ENCODE measurements at regions not wholly inside any gene's neighbourhood (a gene's known extent, or its start where the extent isn't known, plus 50 kb on each side); places are given as distances from the start of the nearest gene placed in this dataset.

- no peak for DNase-seq
These were observed 2117.6 kb downstream of the MAT2B start for GRCh38 chr5:165622864-165623536.

DNA sequence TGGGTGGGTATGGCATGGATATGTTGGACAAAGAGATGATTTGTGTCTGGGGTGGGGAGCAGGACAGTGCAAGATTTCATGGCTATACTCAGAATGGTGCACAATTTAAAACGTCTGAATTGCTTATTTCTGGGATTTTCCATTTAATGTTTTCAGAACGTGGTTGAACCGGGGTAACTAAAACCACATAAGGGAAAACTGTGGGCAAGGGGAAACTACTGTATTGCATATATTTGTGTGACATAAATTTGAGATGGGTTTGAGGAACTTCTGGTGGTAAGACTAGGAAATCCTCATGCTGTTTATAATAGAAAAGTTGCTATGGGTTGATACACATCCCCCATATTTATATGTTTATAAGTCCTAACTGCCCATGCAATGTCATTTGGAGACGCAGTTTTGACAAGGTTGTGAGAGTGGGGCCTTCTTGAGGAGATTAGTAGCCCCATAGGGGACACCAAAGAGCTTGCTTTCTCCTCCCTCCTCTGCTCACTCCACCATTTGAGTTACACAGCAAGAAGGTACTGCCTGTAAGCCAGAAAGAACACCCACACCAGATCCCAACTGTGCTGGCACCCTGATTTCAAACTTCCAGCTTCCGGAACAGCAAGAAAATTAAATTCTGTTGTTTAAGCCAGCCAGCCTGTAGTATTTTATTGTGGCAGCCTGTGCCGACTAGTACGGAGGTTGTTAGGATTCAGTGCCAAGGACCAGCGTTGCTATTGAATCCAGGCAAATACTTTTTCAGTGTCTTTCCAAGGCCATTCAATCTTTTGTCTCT is 2118.9 kb downstream of the MAT2B start:
- DNase-seq: no peak

DNA sequence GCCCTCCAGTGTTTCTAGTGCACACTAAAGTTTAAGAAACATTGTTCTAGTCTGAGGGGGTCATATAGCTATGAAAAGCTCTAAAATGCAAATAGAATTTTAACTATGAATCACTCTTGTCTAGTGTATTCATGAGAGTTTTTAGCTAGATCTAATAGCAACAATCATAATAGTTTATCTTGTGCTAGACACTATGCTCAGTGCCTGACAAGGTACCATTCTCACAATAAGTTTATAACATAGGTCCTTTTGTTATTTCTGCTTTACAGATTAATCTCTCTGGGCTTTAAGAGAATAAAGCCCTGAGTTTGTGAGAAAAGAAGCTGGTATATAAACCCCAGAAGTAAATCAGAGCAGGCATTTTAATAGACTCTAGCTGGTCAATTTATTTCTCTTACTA is 2120.7 kb downstream of the MAT2B start:
- DNase-seq: no peak

DNA sequence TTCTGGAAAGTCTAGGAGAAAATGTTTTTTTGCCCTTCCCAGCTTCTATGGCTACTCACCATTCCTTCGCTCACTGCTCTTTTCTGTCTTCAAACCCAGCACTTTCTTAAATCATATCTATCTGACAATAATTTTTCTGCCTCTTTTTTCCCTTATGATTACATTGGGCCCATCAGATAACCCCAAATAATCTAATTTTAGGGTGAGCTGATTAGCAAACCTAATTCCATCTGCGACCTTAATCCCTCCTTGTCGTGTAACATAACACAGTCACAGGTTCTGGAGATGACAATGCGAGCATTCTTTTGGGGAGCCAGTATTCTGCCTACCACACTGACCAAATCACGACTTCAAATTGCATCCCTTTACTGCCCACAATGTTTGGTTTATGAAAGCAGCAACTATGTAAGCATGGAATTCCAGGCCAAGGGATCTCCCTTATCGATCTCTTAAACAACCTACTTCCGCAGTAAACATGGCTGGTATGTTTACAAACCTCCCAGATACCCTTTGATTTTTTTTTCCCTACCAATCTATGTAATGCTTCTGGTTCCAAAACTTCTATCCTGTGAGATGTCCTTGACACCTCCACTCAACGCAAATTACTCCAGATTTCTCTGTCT is 2122.2 kb downstream of the MAT2B start:
- DNase-seq: no peak

- DNase-seq: peak; percentile 41 to 85
These were observed 2124.9 kb downstream of the MAT2B start for GRCh38 chr5:165630261-165630778.

DNA sequence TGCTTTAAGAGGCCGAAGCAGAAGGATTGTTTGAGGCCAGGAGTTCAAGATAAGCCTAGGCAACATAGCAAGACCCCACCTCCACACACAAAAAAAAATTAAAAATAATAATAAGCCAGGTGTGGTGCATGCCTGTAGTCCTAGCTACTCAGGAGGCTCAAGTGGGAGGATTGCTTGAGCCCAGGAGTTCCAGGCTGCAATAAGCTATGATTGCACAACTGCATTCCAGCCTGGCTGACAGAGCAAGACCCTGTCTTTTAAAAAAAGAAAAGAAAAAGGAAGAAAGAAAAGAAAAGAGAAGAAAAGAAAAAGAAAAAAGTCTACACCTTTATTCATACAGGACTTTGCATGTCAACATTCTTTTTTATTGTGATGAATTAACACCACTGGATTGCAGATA is 2125.8 kb downstream of the MAT2B start:
- no peak for DNase-seq

DNA sequence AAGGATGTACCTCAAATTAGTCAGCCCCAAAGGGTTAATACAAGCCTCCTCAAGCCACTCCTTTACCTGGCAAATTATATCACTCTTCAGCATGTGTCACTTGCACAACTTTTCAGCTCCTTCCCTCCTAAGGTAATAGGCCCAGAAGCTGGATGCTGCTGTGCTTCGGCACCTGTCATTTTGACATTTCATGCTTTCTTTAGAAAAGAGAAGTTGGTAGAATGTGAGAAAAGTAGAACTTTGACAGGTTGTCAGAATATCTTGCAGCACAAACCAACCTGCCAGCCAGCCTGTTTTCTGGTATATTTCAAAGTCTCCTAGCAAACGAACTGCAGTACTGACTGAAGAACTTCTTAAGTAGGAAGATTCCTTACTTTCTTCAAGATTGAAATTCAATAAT is 2136.9 kb downstream of the MAT2B start:
- no peak for DNase-seq

GRCh38 chr5:165665735-165666400 is 2160.4 kb downstream of the MAT2B start:
- DNase-seq: no peak

GRCh38 chr5:165673499-165673898 is 2168.1 kb downstream of the MAT2B start:
- DNase-seq: no peak

- DNase-seq: no peak
These were observed 2190.4 kb downstream of the MAT2B start for GRCh38 chr5:165695796-165696195.

DNA sequence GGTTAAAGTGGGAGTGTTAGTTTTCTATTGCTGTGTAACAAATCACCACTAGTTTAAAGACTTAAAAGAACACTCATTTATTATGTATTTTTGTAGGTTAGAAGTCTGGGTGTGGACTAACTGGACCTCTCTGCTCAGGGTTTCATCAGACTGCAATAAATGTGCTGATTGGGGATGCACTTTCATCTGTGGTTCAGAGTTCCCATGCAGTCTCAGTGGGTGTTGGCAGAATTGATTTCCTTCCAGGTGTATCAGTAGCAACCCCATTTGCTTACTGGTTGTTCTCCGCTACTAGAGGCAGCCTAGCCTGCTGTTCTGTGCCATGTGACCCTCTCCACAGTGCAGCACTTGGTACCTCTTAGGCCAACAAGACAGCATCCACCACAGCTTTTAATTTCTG is 2200.5 kb downstream of the MAT2B start:
- no peak for DNase-seq

DNA sequence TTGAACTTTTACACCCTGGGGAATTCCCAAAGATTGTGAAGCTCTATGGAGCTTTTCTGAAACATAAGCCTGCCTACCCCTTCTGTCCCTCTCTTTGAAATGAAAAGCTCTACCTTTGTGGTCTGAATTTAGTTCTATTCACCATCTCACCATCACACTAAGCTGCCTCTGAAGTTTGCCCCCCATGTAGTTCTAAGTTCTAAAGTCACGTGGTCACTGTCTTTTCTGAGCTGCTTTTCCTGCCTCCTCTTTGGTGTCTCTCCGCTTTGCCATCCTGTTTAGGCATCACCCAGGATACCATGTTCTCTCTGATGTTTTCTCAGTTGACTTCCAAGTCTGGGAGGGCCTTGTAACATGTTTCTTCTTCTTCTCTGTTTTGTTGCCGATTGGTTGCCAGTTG is 2206.6 kb downstream of the MAT2B start:
- no peak for DNase-seq

GRCh38 chr5:165714598-165714997 is 2209.2 kb downstream of the MAT2B start:
- DNase-seq: no peak

DNA sequence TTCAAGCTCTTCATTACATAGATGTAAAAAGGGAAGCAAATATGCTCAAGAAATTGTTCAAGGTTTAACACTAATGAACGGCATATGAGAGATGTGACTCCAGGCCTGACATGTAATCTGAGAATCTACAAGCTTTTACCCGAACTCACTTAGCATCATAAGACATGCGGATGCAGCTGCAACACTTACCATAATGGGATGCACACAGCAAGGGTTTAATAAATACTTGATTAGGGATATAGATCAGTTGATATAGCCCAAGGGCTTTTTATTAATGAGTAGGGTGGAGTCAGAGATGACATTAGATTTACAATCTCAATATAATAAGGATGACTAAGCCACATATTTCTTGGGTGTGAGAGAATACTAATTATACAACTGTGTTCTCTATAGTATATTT is 2215.5 kb downstream of the MAT2B start:
- no peak for DNase-seq

DNA sequence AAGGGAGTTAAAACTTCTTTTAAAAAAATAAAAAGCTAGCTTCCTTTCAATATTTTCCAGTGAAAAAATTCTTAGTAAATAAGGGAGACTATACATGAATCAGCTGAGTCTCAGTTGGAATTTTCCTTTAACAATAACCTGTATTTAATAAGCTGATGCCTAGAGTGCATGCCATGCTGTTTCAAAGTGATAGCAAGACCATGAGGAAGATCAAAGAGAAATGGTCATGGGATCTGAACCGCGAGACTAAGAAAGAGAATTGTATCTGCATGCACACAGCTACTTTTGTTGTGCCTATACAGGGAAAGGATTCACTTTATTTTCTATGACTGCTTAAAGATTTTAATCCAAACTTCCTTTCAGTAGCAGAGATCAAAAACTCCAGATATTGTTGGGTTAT is 2217.0 kb downstream of the MAT2B start:
- DNase-seq: no peak

DNA sequence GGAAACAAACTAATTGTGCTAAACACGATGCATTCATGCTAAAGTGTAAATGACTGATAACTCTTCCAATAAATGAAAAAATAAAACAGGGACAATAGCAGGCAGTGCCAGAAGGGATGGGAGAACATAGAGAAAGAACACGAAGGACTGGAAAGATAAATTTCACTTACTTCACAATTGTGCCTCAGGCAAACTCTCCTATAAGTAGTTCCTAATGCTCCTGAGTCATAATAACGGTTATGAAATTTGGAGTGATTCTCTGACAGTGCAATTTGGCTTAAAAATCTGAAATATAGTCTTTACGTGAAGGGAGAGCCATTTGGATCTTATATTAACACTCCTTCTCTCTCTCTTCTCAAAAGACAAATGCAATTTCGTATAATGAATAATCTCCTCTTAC is 2218.5 kb downstream of the MAT2B start:
- DNase-seq: no peak

DNA sequence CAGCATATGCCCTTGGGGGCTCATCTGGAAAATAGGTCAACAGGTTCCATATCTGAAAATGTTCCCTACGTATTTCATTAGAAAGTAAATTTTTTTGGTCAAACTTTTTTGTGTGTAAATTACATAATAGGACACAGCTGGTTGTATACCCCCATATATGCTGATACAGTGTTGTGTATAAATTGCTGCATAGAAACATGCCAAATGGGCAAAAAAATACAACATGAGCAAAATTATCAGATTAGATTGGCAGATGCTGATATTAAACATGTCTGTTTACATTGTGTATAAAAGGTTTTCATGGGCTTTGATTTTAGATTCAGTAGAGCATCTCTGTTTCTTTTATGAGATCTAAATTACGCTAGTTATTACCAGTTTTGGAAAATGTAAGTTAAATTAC is 2223.0 kb downstream of the MAT2B start:
- DNase-seq: no peak

- no peak for DNase-seq
These were observed 2230.0 kb downstream of the MAT2B start for GRCh38 chr5:165735388-165735787.

- no peak for DNase-seq
These were observed 2233.8 kb downstream of the MAT2B start for GRCh38 chr5:165739079-165739741.

DNA sequence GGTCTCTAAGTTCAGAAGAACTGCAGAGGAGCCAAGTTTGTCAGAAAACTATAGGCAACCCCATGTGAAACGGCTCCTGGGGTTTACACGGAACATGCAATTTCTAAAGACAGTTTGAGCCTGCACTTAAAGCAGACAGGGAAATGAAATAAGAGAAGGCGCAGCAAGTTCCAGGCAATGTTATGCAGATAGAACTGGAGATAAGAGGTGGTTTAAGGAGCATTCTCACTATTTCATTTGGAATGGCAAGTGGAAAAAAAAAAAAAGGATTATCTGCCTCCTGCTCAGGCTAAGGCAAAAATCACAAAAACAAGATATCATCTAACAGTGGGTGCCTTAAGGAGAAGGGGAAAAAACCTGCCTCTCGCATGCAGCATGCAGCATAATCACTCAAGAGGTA is 2252.4 kb downstream of the MAT2B start:
- no peak for DNase-seq

GRCh38 chr5:165775111-165775510 is 2269.7 kb downstream of the MAT2B start:
- no peak for DNase-seq

DNA sequence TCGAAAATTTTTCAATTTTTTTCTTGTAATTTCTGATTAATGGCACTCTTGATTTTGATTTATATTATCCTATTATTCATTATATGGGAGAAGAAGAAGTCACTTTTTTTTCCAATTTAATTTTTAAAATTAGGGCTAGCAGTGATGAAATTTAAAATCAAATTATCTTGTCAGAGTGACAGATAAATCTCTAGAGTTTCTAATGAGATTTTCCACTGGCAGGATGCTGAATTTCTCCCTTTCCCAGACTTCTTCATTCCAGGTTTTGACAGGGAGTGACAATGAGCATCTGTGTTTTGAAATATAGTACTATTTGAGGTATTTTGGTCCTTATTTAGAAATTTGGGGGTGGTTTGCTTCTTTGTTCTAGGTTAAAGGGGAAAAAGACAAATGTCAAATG is 2274.1 kb downstream of the MAT2B start:
- no peak for DNase-seq

GRCh38 chr5:165780901-165781300 is 2275.5 kb downstream of the MAT2B start:
- no peak for DNase-seq

Measured in NCI-H526 (cell line).